ENCODE measurements at regions not wholly inside any gene's neighbourhood (a gene's known extent, or its start where the extent isn't known, plus 50 kb on each side); places are given as distances from the start of the nearest gene placed in this dataset.
A peak's percentile ranks its signal among the peaks of the same experiment; 100 is the strongest.

DNA sequence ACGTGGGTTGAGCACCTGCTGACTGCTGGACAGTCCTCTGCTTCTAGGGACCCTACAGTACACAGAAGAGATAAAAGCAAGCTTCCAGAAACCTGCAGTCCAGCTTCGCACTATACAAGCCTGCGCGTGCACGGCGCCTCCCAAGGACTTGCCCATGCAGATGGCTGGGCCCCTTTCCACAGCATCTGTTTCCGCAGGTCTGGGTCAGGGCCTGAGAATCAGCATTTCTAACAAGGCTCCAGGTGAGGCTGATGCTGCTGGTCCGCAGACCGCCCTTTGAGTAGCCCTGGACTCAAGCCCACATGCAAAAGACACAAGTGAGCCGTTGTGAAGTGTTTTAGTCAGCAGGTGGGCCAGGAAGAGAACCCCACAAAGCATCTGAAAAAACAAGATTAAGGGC, 133.1 kb downstream of the HSD17B3 start:
- TF ChIP-seq POLR2AphosphoS5 (IDR thresholded peaks at IDR 0.05) (no peak), POLR2A (IDR thresholded peaks at IDR 0.05) (no peak)
- TF ChIP-seq, protein P1, sequence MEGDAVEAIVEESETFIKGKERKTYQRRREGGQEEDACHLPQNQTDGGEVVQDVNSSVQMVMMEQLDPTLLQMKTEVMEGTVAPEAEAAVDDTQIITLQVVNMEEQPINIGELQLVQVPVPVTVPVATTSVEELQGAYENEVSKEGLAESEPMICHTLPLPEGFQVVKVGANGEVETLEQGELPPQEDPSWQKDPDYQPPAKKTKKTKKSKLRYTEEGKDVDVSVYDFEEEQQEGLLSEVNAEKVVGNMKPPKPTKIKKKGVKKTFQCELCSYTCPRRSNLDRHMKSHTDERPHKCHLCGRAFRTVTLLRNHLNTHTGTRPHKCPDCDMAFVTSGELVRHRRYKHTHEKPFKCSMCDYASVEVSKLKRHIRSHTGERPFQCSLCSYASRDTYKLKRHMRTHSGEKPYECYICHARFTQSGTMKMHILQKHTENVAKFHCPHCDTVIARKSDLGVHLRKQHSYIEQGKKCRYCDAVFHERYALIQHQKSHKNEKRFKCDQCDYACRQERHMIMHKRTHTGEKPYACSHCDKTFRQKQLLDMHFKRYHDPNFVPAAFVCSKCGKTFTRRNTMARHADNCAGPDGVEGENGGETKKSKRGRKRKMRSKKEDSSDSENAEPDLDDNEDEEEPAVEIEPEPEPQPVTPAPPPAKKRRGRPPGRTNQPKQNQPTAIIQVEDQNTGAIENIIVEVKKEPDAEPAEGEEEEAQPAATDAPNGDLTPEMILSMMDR (IDR thresholded peaks at IDR 0.05 in 8 of 11, conservative IDR thresholded peaks at IDR 0.05 in 3 of 11), result no peak
- Histone ChIP-seq H3K27ac (peak overlapping the region in 3 of 8 donors; percentile 29 to 45 (median 42)), H3K27me3 (replicated peaks in 1 of 7) (peaks cover 0 to 5% (median 0%) of the 10 kb centered on the region in 7 donors), H3K36me3 (no peaks in the 10 kb centered on the region), H3K4me1 (peaks cover 0 to 4% (median 0%) of the 10 kb centered on the region in 6 donors), H3K4me3 (no peak overlapping the region), H3K9me3 (peaks cover 0 to 2% (median 0%) of the 10 kb centered on the region in 8 donors)
- 86 to 93% (median 90%) methylated on average over 6 to 10 of the region's 10 CpGs for WGBS, 5 donors
- intact Hi-C loops (cut with DNase I; ENCODE audit: low total_unique reads), result no loop called here
- DNase-seq, result no peak

DNA sequence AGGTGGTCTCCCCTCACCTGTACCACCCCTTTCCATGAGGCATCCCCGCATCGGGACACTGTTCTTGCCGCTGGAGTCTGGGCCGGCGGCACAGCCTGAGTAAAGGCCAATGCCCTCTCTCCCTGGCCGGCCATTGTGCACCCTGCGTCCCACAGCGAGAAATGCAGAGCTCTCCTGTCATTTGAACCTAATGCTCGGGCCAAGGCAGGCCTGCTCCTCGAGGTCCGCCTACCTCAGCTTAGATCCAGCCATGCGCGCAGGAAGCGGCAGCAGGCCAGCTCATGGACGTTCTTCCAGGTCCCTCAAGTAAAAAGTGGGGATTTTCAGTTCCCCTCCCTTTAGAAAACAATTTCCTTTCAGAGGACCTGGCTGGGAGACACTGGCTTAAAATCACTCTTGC, 135.0 kb downstream of the HSD17B3 start:
- Histone ChIP-seq H3K27me3 (replicated peaks in 1 of 7) (peaks cover 0 to 5% (median 0%) of the 10 kb centered on the region in 7 donors), H3K4me1 (peaks cover 0 to 4% (median 0%) of the 10 kb centered on the region in 6 donors), H3K9me3 (peaks cover 0 to 2% (median 0%) of the 10 kb centered on the region in 8 donors), H3K36me3 (no peaks in the 10 kb centered on the region), H3K27ac (no peak overlapping the region), H3K4me3 (no peak overlapping the region)
- WGBS, 5 donors, result 94 to 96% (median 94%) methylated on average over 15 of the region's 15 CpGs
- intact Hi-C loops (cut with DNase I; ENCODE audit: low total_unique reads), result no loop called here
- no peak for DNase-seq
- TF ChIP-seq POLR2A (IDR thresholded peaks at IDR 0.05) (no peak), POLR2AphosphoS5 (IDR thresholded peaks at IDR 0.05) (no peak)
- TF ChIP-seq, protein P1 (IDR thresholded peaks at IDR 0.05 in 8 of 11, conservative IDR thresholded peaks at IDR 0.05 in 3 of 11), result no peak

DNA sequence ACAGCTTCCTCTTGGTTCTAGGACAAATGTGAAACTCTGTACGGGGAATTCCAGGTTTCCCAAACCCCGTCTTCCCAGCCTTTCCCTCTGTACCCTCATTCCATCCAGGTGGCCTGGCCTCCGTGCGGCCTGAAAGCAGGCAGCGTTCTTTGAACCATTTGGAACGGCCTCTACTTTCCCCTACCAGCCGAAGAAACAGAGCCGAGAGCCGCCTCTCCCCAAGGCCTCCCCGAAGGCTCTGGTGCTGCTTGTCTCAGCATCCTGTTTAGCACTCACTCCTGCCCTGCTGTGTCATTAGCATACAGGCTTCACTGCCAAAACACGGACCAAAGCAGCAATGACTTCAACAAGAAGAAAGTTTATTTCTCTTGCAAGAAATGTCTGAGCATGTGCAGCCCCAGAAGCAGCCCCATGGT, 137.7 kb downstream of the HSD17B3 start:
- Histone ChIP-seq H3K4me3 (no peak overlapping the region), H3K4me1 (peaks cover 0 to 5% (median 1%) of the 10 kb centered on the region in 6 donors), H3K9me3 (peaks cover 0 to 7% (median 3%) of the 10 kb centered on the region in 8 donors), H3K27me3 (replicated peaks in 1 of 7) (peaks cover 0 to 5% (median 0%) of the 10 kb centered on the region in 7 donors), H3K27ac (peak overlapping the region in 6 of 8 donors; percentile 24 to 54 (median 36)), H3K36me3 (no peaks in the 10 kb centered on the region)
- 78 to 90% (median 84%) methylated on average over 11 of the region's 11 CpGs for WGBS, 5 donors
- no peak for DNase-seq
- intact Hi-C loops (cut with DNase I; ENCODE audit: low total_unique reads), result no loop called here
- TF ChIP-seq POLR2AphosphoS5 (IDR thresholded peaks at IDR 0.05) (no peak), POLR2A (IDR thresholded peaks at IDR 0.05) (no peak)
- TF ChIP-seq, protein P1 (IDR thresholded peaks at IDR 0.05 in 8 of 11, conservative IDR thresholded peaks at IDR 0.05 in 3 of 11), result no peak

DNA sequence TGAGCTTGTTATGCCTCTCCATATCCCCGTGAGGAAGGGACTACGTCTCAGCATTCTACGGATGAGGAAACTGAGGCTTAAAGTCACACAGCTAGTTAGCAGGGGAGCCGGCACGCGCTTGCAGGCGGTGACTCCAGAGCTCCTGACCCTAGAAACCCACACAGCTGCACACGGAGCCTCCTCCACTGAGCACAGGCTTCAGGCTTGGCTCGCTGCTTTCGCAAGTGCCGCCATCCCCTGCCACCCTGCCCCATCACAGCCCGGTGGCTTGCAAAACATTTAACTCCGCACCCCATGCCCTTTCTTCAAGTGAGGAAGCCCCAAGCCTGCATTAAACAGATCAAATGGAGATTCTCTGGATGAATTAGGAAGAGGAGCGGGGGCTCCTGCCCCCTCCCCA, 138.3 kb downstream of the HSD17B3 start:
- intact Hi-C loops (cut with DNase I; ENCODE audit: low total_unique reads), result no loop called here
- no peak for DNase-seq
- H3K4me1 ChIP-seq, result peaks cover 0 to 11% (median 2%) of the 10 kb centered on the region in 6 donors
- peaks cover 0 to 5% (median 0%) of the 10 kb centered on the region in 7 donors for H3K27me3 ChIP-seq (replicated peaks in 1 of 7)
- H3K4me3 ChIP-seq, result no peak overlapping the region
- H3K27ac ChIP-seq, result peak overlapping the region in 7 of 8 donors; percentile 24 to 54 (median 36)
- TF ChIP-seq POLR2A (IDR thresholded peaks at IDR 0.05) (no peak), POLR2AphosphoS5 (IDR thresholded peaks at IDR 0.05) (no peak)
- TF ChIP-seq, protein P1 (IDR thresholded peaks at IDR 0.05 in 8 of 11, conservative IDR thresholded peaks at IDR 0.05 in 3 of 11), result no peak
- peaks cover 0 to 7% (median 3%) of the 10 kb centered on the region in 8 donors for H3K9me3 ChIP-seq
- WGBS, 5 donors, result 67 to 84% (median 72%) methylated on average over 14 of the region's 14 CpGs
- H3K36me3 ChIP-seq, result no peaks in the 10 kb centered on the region

Measured in spleen (tissue), 11 donors.